ENCODE measurements at regions not wholly inside any gene's neighbourhood (a gene's known extent, or its start where the extent isn't known, plus 50 kb on each side); places are given as distances from the start of the nearest gene placed in this dataset.
A peak's percentile ranks its signal among the peaks of the same experiment; 100 is the strongest.

- no peak for FAIRE-seq
- Histone ChIP-seq H3K27me3 (ENCODE audit: control insufficient read depth, insufficient read depth, low read length) (no peaks in the 10 kb centered on the region), H3K4me3 (ENCODE audit: low read depth, low read length) (no peak overlapping the region), H3K36me3 (ENCODE audit: control insufficient read depth, insufficient read depth, low read length) (no peaks in the 10 kb centered on the region)
- TF ChIP-seq CTCF (IDR thresholded peaks at IDR 0.05; ENCODE audit: insufficient read depth, low read length, severe bottlenecking): no peak
- no peak for DNase-seq (ENCODE audit: low read depth)
These were observed 54.4 kb upstream of the C1orf174 start for GRCh38 chr1:3954170-3955169.

- Histone ChIP-seq H3K36me3 (ENCODE audit: control insufficient read depth, insufficient read depth, low read length) (no peaks in the 10 kb centered on the region), H3K27me3 (ENCODE audit: control insufficient read depth, insufficient read depth, low read length) (no peaks in the 10 kb centered on the region), H3K4me3 (ENCODE audit: low read depth, low read length) (no peak overlapping the region)
- DNase-seq (ENCODE audit: low read depth): no peak
- FAIRE-seq: no peak
- no peak for TF ChIP-seq CTCF (IDR thresholded peaks at IDR 0.05; ENCODE audit: insufficient read depth, low read length, severe bottlenecking)
These were observed 55.2 kb upstream of the C1orf174 start for GRCh38 chr1:3955196-3955772.

- Histone ChIP-seq H3K27me3 (ENCODE audit: control insufficient read depth, insufficient read depth, low read length) (no peaks in the 10 kb centered on the region), H3K36me3 (ENCODE audit: control insufficient read depth, insufficient read depth, low read length) (no peaks in the 10 kb centered on the region), H3K4me3 (ENCODE audit: low read depth, low read length) (no peak overlapping the region)
- FAIRE-seq: no peak
- peak; percentile 85 for DNase-seq (ENCODE audit: low read depth)
- no peak for TF ChIP-seq CTCF (IDR thresholded peaks at IDR 0.05; ENCODE audit: insufficient read depth, low read length, severe bottlenecking)
These were observed 56.6 kb upstream of the C1orf174 start for GRCh38 chr1:3956527-3957170.

- no peak for TF ChIP-seq CTCF (IDR thresholded peaks at IDR 0.05; ENCODE audit: insufficient read depth, low read length, severe bottlenecking)
- FAIRE-seq (no peak), DNase-seq (ENCODE audit: low read depth) (no peak)
- Histone ChIP-seq H3K36me3 (ENCODE audit: control insufficient read depth, insufficient read depth, low read length) (no peaks in the 10 kb centered on the region), H3K4me3 (ENCODE audit: low read depth, low read length) (no peak overlapping the region), H3K27me3 (ENCODE audit: control insufficient read depth, insufficient read depth, low read length) (no peaks in the 10 kb centered on the region)
These were observed 59.3 kb upstream of the C1orf174 start for GRCh38 chr1:3959361-3959760.

- Histone ChIP-seq H3K4me3 (ENCODE audit: low read depth, low read length) (no peak overlapping the region), H3K27me3 (ENCODE audit: control insufficient read depth, insufficient read depth, low read length) (no peaks in the 10 kb centered on the region), H3K36me3 (ENCODE audit: control insufficient read depth, insufficient read depth, low read length) (no peaks in the 10 kb centered on the region)
- no peak for TF ChIP-seq CTCF (IDR thresholded peaks at IDR 0.05; ENCODE audit: insufficient read depth, low read length, severe bottlenecking)
- no peak for FAIRE-seq
- no peak for DNase-seq (ENCODE audit: low read depth)
These were observed 63.5 kb upstream of the C1orf174 start for GRCh38 chr1:3963554-3963953.
